ENCODE measurements at regions not wholly inside any gene's neighbourhood (a gene's known extent, or its start where the extent isn't known, plus 50 kb on each side); places are given as distances from the start of the nearest gene placed in this dataset.
A peak's percentile ranks its signal among the peaks of the same experiment; 100 is the strongest.

GRCh38 chr1:172897738-172898137, 153.0 kb downstream of the TNFSF18 start:
- no peak for DNase-seq
- POLR2A ChIA-PET = no interaction called here
- no peak overlapping the region for H3K4me3 ChIP-seq (ENCODE audit: low read depth in 2 of 2, low read length in 1 of 2)
- 32% methylated on average over 2 of the region's 2 CpGs for WGBS (ENCODE audit: low lambda C conversion rate)
- H3F3A ChIP-seq (replicated peaks; ENCODE audit: insufficient read depth) = peaks cover 24% of the 10 kb centered on the region
- H2AFZ ChIP-seq (ENCODE audit: low read depth) = no peak overlapping the region
- peaks cover 0 to 20% of the 10 kb centered on the region in 2 experiments; a peak in 3 of 4 replicates for H3K4me1 ChIP-seq (ENCODE audit: control insufficient read depth in 1 of 2, insufficient read depth in 2 of 2, low read depth in 1 of 2, low read length in 1 of 2)
- no peaks in the 10 kb centered on the region for H3K9me2 ChIP-seq
- H3K9me3 ChIP-seq = no peaks in the 10 kb centered on the region
- no peaks in the 10 kb centered on the region for H4K20me1 ChIP-seq (ENCODE audit: insufficient read depth)
- peak overlapping the region; percentile 2 to 60; a peak in 2 of 4 replicates for H3K27ac ChIP-seq (ENCODE audit: low read depth in 2 of 2, low read length in 1 of 2)
- no peaks in the 10 kb centered on the region for H3K27me3 ChIP-seq (ENCODE audit: insufficient read depth)
- no peaks in the 10 kb centered on the region for H3K79me2 ChIP-seq (ENCODE audit: insufficient read depth)
- H3K4me2 ChIP-seq = no peak overlapping the region
- CTCF ChIA-PET = no interaction called here
- no peak overlapping the region for H3K9ac ChIP-seq
- TF ChIP-seq CHD2 (IDR thresholded peaks at IDR 0.05; ENCODE audit: low read length, partially characterized antibody) (no peak), FOSL2 (IDR thresholded peaks at IDR 0.05; ENCODE audit: borderline replicate concordance, low read depth) (peak; percentile 53), JUND (IDR thresholded peaks at IDR 0.05) (peak; percentile 49; the same call in 1 of the 2 replicates), ZBTB33 (IDR thresholded peaks at IDR 0.05; ENCODE audit: borderline replicate concordance, low read depth) (no peak), TCF12 (IDR thresholded peaks at IDR 0.05) (peak; percentile 35; the same call in 1 of the 2 replicates), PBX3 (IDR thresholded peaks at IDR 0.05) (peak; percentile 55), RXRA (IDR thresholded peaks at IDR 0.05; ENCODE audit: borderline replicate concordance, low read depth) (peak; percentile 67; the same call in 1 of the 2 replicates), NFIC (IDR thresholded peaks at IDR 0.05; ENCODE audit: borderline replicate concordance) (peak; percentile 47; the same call in 1 of the 2 replicates), EP300 (IDR thresholded peaks at IDR 0.05; ENCODE audit: borderline replicate concordance in 1 of 2, low read depth in 1 of 2, low read length in 1 of 2) (peak in 1 of 2 experiments; percentile 73; a peak in 1 of 4 replicates), TEAD4 (IDR thresholded peaks at IDR 0.05; ENCODE audit: borderline replicate concordance, insufficient read depth) (peak; percentile 53; the same call in 1 of the 2 replicates)
- H3K36me3 ChIP-seq (replicated peaks in 1 of 2; ENCODE audit: control insufficient read depth in 1 of 2, insufficient read depth in 2 of 2, low read length in 1 of 2) = no peaks in the 10 kb centered on the region

- no peak for TF ChIP-seq TEAD4 (IDR thresholded peaks at IDR 0.05; ENCODE audit: borderline replicate concordance, insufficient read depth)
- TF ChIP-seq POLR2AphosphoS5 (IDR thresholded peaks at IDR 0.05; ENCODE audit: low read depth, low read length) = no peak
- TF ChIP-seq GATA2 (CRISPR knock-in tag; IDR thresholded peaks at IDR 0.05) = no peak
- TF ChIP-seq NFIC (IDR thresholded peaks at IDR 0.05; ENCODE audit: borderline replicate concordance) = no peak
- no peak for TF ChIP-seq TCF12 (IDR thresholded peaks at IDR 0.05)
- Histone ChIP-seq H3K9ac (no peak overlapping the region), H3K4me3 (ENCODE audit: low read depth in 2 of 2, low read length in 1 of 2) (no peak overlapping the region), H3K27me3 (ENCODE audit: insufficient read depth) (no peaks in the 10 kb centered on the region), H4K20me1 (ENCODE audit: insufficient read depth) (no peaks in the 10 kb centered on the region), H3K79me2 (ENCODE audit: insufficient read depth) (no peaks in the 10 kb centered on the region), H3K36me3 (replicated peaks in 1 of 2; ENCODE audit: control insufficient read depth in 1 of 2, insufficient read depth in 2 of 2, low read length in 1 of 2) (no peaks in the 10 kb centered on the region), H3K9me3 (no peaks in the 10 kb centered on the region), H3K4me1 (ENCODE audit: control insufficient read depth in 1 of 2, insufficient read depth in 2 of 2, low read depth in 1 of 2, low read length in 1 of 2) (peaks cover 0 to 14% of the 10 kb centered on the region in 2 experiments; a peak in 3 of 4 replicates), H2AFZ (ENCODE audit: low read depth) (no peak overlapping the region), H3K27ac (ENCODE audit: low read depth in 2 of 2, low read length in 1 of 2) (peak overlapping the region in 1 of 2 experiments; percentile 60; a peak in 1 of 4 replicates), H3F3A (replicated peaks; ENCODE audit: insufficient read depth) (peaks cover 26% of the 10 kb centered on the region), H3K9me2 (no peaks in the 10 kb centered on the region), H3K4me2 (no peak overlapping the region)
- WGBS (ENCODE audit: low lambda C conversion rate) = 82% methylated on average over 3 of the region's 3 CpGs
- ChIA-PET POLR2A (no interaction called here), CTCF (interaction anchor here (1.4 kb wide), 1 partner anchor 9 kb away, joined by 5 read pairs; no protein-coding TSS in a partner anchor)
- DNase-seq = no peak
Measured at GRCh38 chr1:172898866-172899265, 151.9 kb downstream of the TNFSF18 start.

All from SK-N-SH (cell line).